ENCODE measurements at regions not wholly inside any gene's neighbourhood (a gene's known extent, or its start where the extent isn't known, plus 50 kb on each side); places are given as distances from the start of the nearest gene placed in this dataset.

GRCh38 chr3:13750215-13750614 is 129.7 kb downstream of the WNT7A start:
- Histone ChIP-seq H3K36me3 (ENCODE audit: insufficient read depth) (no peaks in the 10 kb centered on the region), H3K4me1 (ENCODE audit: insufficient read depth) (no peaks in the 10 kb centered on the region), H3K9me2 (ENCODE audit: insufficient read depth) (0 out of 2 replicates have a peak, but pooled peaks cover 2% of the 10 kb centered on the region), H3K27ac (ENCODE audit: low read depth) (no peak overlapping the region), H4K20me1 (replicated peaks; ENCODE audit: insufficient read depth) (no peaks in the 10 kb centered on the region), H3K4me2 (no peak overlapping the region), H3K4me3 (no peak overlapping the region), H3K79me2 (replicated peaks; ENCODE audit: insufficient read depth) (no peaks in the 10 kb centered on the region), H3F3A (replicated peaks; ENCODE audit: low read depth) (no peaks in the 10 kb centered on the region), H2AFZ (no peak overlapping the region), H3K27me3 (ENCODE audit: insufficient read depth) (no peaks in the 10 kb centered on the region)
- TF ChIP-seq EZH2phosphoT487 (IDR thresholded peaks at IDR 0.05; ENCODE audit: unreplicated experiment) (no peak), ZNF114 (CRISPR knock-in tag; IDR thresholded peaks at IDR 0.05) (no peak), STAT1 (IDR thresholded peaks at IDR 0.05; ENCODE audit: unreplicated experiment) (no peak), CREB1 (CRISPR knock-in tag; IDR thresholded peaks at IDR 0.05; ENCODE audit: low read depth) (no peak), NANOG (IDR thresholded peaks at IDR 0.05; ENCODE audit: borderline replicate concordance) (no peak), EZH2 (IDR thresholded peaks at IDR 0.05; ENCODE audit: low read depth, unreplicated experiment) (no peak)
- Mint-ChIP-seq H3K4me1 (no peaks in the 10 kb centered on the region; the same call in 2 of the 3 replicates), H3K4me3 (no peak overlapping the region), H3K36me3 (ENCODE audit: low read depth) (0 out of 3 replicates have a peak, but pooled peaks cover 4% of the 10 kb centered on the region), H3K27me3 (ENCODE audit: insufficient read depth, low read depth, poor library complexity) (peaks cover 7% of the 10 kb centered on the region), H3K9me3 (peaks cover 7% of the 10 kb centered on the region; the same call in 2 of the 3 replicates), H3K27ac (no peak overlapping the region)
- ATAC-seq (no peak), DNase-seq (ENCODE audit: low spot score) (no peak)

GRCh38 chr3:13749063-13749764 is 130.7 kb downstream of the WNT7A start:
- Histone ChIP-seq H3K27me3 (ENCODE audit: insufficient read depth) (no peaks in the 10 kb centered on the region), H3K9me2 (ENCODE audit: insufficient read depth) (no peaks in the 10 kb centered on the region), H4K20me1 (replicated peaks; ENCODE audit: insufficient read depth) (no peaks in the 10 kb centered on the region), H3K4me2 (no peak overlapping the region), H3K4me1 (ENCODE audit: insufficient read depth) (no peaks in the 10 kb centered on the region), H3K79me2 (replicated peaks; ENCODE audit: insufficient read depth) (no peaks in the 10 kb centered on the region), H3K4me3 (no peak overlapping the region), H2AFZ (no peak overlapping the region), H3K27ac (ENCODE audit: low read depth) (no peak overlapping the region), H3F3A (replicated peaks; ENCODE audit: low read depth) (no peaks in the 10 kb centered on the region), H3K36me3 (ENCODE audit: insufficient read depth) (no peaks in the 10 kb centered on the region)
- DNase-seq (ENCODE audit: low spot score) (no peak), ATAC-seq (no peak)
- peaks cover under 1% of the 10 kb centered on the region; the same call in 1 of the 3 replicates for H3K36me3 Mint-ChIP-seq (ENCODE audit: low read depth)
- H3K9me3 Mint-ChIP-seq, result peaks cover 3% of the 10 kb centered on the region; the same call in 2 of the 3 replicates
- no peak overlapping the region for H3K4me3 Mint-ChIP-seq
- no peaks in the 10 kb centered on the region; the same call in 2 of the 3 replicates for H3K4me1 Mint-ChIP-seq
- H3K27ac Mint-ChIP-seq, result no peak overlapping the region
- H3K27me3 Mint-ChIP-seq (ENCODE audit: insufficient read depth, low read depth, poor library complexity), result peaks cover 9% of the 10 kb centered on the region
- TF ChIP-seq CREB1 (CRISPR knock-in tag; IDR thresholded peaks at IDR 0.05; ENCODE audit: low read depth), result no peak
- no peak for TF ChIP-seq ETS1 (IDR thresholded peaks at IDR 0.05)
- TF ChIP-seq NANOG (IDR thresholded peaks at IDR 0.05; ENCODE audit: borderline replicate concordance), result no peak
- TF ChIP-seq JUNB (IDR thresholded peaks at IDR 0.05; ENCODE audit: unreplicated experiment), result no peak
- no peak for TF ChIP-seq ZNF462 (CRISPR knock-in tag; IDR thresholded peaks at IDR 0.05)
- no peak for TF ChIP-seq EZH2 (IDR thresholded peaks at IDR 0.05; ENCODE audit: low read depth, unreplicated experiment)
- no peak for TF ChIP-seq CTCF (conservative IDR thresholded peaks at IDR 0.05; ENCODE audit: low read depth in 2 of 2)
- TF ChIP-seq STAT1 (IDR thresholded peaks at IDR 0.05; ENCODE audit: unreplicated experiment), result no peak
- TF ChIP-seq POLR2AphosphoS5 (IDR thresholded peaks at IDR 0.05; ENCODE audit: low read depth), result no peak
- no peak for TF ChIP-seq EZH2phosphoT487 (IDR thresholded peaks at IDR 0.05; ENCODE audit: unreplicated experiment)
- TF ChIP-seq ZNF114 (CRISPR knock-in tag; IDR thresholded peaks at IDR 0.05), result no peak
- TF ChIP-seq ZNF331 (CRISPR knock-in tag; IDR thresholded peaks at IDR 0.05; ENCODE audit: low read depth), result no peak

Data from GM23338 (cell line).